Chondrocyte (in vitro differentiated cells): ENCODE measurements at regions not wholly inside any gene's neighbourhood (a gene's known extent, or its start where the extent isn't known, plus 50 kb on each side); places are given as distances from the start of the nearest gene placed in this dataset.
"Not testable (repeated sequence)": the region's sequence is repeated elsewhere in the genome, so short reads cannot be mapped to it uniquely, and the experiment has no call there.

Experiments used
- DNase-seq: peaks from one replicate; pipeline ENCODE4 v3.0.0; 2021; ENCODE audit warnings: mixed read lengths, low spot score
- H3K27ac Mint-ChIP-seq: one replicate; pipeline ENCODE4 v1.8.0; 2021; ENCODE audit warnings: mild to moderate bottlenecking, moderate library complexity, mixed read lengths; ENCODE audit not compliant: unreplicated experiment
- H3K27me3 Mint-ChIP-seq: 2 replicates; pipeline ENCODE4 v1.8.0; 2021; ENCODE audit warnings: low read depth, mixed read lengths
- H3K36me3 Mint-ChIP-seq: 2 replicates; pipeline ENCODE4 v1.8.0; 2021; ENCODE audit warnings: low read depth, mixed read lengths
- H3K4me1 Mint-ChIP-seq: 2 replicates; pipeline ENCODE4 v1.8.0; 2021; ENCODE audit warnings: low read depth, mild to moderate bottlenecking, mixed read lengths
- H3K4me3 Mint-ChIP-seq: one replicate; pipeline ENCODE4 v1.8.0; 2021; ENCODE audit warnings: mild to moderate bottlenecking, moderate library complexity, mixed read lengths; ENCODE audit not compliant: unreplicated experiment
- H3K9me3 Mint-ChIP-seq: 2 replicates; pipeline ENCODE4 v1.8.0; 2021; ENCODE audit warnings: low read depth, mixed read lengths
- CTCF ChIP-seq: fragments of 200-600 bp; sonication (generic); IDR thresholded peaks from 2 replicates; pipeline ENCODE4 v1.5.0; 2021; ENCODE audit warnings: antibody characterized with exemption, mild to moderate bottlenecking, moderate library complexity

- TF ChIP-seq CTCF = no peak
- Mint-ChIP-seq H3K4me1 (peaks cover 7% of the 10 kb centered on the region), H3K36me3 (peaks cover 14% of the 10 kb centered on the region), H3K9me3 (peaks cover 28% of the 10 kb centered on the region), H3K27me3 (no peaks in the 10 kb centered on the region), H3K27ac (peak overlapping the region; percentile 24), H3K4me3 (no peak overlapping the region)
- DNase-seq = no peak
These were observed 645.5 kb downstream of the ANKRD50 start for GRCh38 chr4:124067046-124067445.

GRCh38 chr4:124070688-124071484 lies 641.6 kb downstream of the ANKRD50 start:
- H3K9me3 Mint-ChIP-seq = peaks cover 58% of the 10 kb centered on the region
- peaks cover 7% of the 10 kb centered on the region for H3K4me1 Mint-ChIP-seq
- TF ChIP-seq CTCF = no peak
- DNase-seq = no peak
- H3K27ac Mint-ChIP-seq = no peak overlapping the region
- H3K4me3 Mint-ChIP-seq = no peak overlapping the region
- H3K27me3 Mint-ChIP-seq = no peaks in the 10 kb centered on the region
- H3K36me3 Mint-ChIP-seq = peaks cover 29% of the 10 kb centered on the region

GRCh38 chr4:124075276-124075675 lies 637.3 kb downstream of the ANKRD50 start:
- H3K27ac Mint-ChIP-seq, H3K4me1 Mint-ChIP-seq, H3K4me3 Mint-ChIP-seq, DNase-seq, H3K27me3 Mint-ChIP-seq: not testable (repeated sequence)
- peaks cover 25% of the 10 kb centered on the region for H3K36me3 Mint-ChIP-seq
- H3K9me3 Mint-ChIP-seq = peaks cover 65% of the 10 kb centered on the region

GRCh38 chr4:124079174-124079780 lies 633.3 kb downstream of the ANKRD50 start:
- no peak for TF ChIP-seq CTCF
- no peak for DNase-seq
- Mint-ChIP-seq H3K4me1 (no peaks in the 10 kb centered on the region), H3K9me3 (peaks cover 47% of the 10 kb centered on the region), H3K4me3 (no peak overlapping the region), H3K36me3 (peaks cover 11% of the 10 kb centered on the region), H3K27ac (no peak overlapping the region), H3K27me3 (no peaks in the 10 kb centered on the region)

- Mint-ChIP-seq H3K4me1 (peaks cover 3% of the 10 kb centered on the region), H3K36me3 (peaks cover 4% of the 10 kb centered on the region), H3K27me3 (no peaks in the 10 kb centered on the region), H3K9me3 (peaks cover 24% of the 10 kb centered on the region), H3K4me3 (no peak overlapping the region), H3K27ac (no peak overlapping the region)
- no peak for DNase-seq
- no peak for TF ChIP-seq CTCF
These were observed 628.8 kb downstream of the ANKRD50 start for GRCh38 chr4:124083711-124084110.
